OCI-LY1 (cell line): ENCODE measurements at regions not wholly inside any gene's neighbourhood (a gene's known extent, or its start where the extent isn't known, plus 50 kb on each side); places are given as distances from the start of the nearest gene placed in this dataset.

Experiments used
- H2AFZ ChIP-seq: fragments of 200-600 bp; sonication (generic), shearing (Covaris generic); 2 replicates; pipeline ENCODE4 v1.6.0; 2014; ENCODE audit warnings: antibody characterized with exemption, mild to moderate bottlenecking, low read length
- H3F3A ChIP-seq: fragments of 200-600 bp; sonication (generic), shearing (Covaris generic); 2 replicates; pipeline ENCODE4 v1.6.0; 2014; ENCODE audit warnings: mild to moderate bottlenecking, antibody characterized with exemption, low read length, moderate library complexity; ENCODE audit not compliant: insufficient read depth
- H3K27ac ChIP-seq: fragments of 200-600 bp; sonication (generic); 2 replicates; pipeline ENCODE4 v1.5.1; 2014; ENCODE audit warnings: low read length, mixed run types, mild to moderate bottlenecking, low read depth; ENCODE audit not compliant: poor library complexity, severe bottlenecking
- H3K27me3 ChIP-seq: fragments of 200-600 bp; sonication (generic); 2 replicates; pipeline ENCODE4 v1.6.0; 2014; ENCODE audit warnings: antibody characterized with exemption, mild to moderate bottlenecking, low read length, moderate library complexity; ENCODE audit not compliant: insufficient read depth
- H3K36me3 ChIP-seq: fragments of 200-600 bp; sonication (generic); 2 replicates; pipeline ENCODE4 v1.6.1; 2014; ENCODE audit warnings: mild to moderate bottlenecking, antibody characterized with exemption, low read length, moderate library complexity, mixed read lengths; ENCODE audit not compliant: insufficient read depth
- H3K4me1 ChIP-seq: fragments of 200-600 bp; sonication (generic); 2 replicates; pipeline ENCODE4 v1.5.1; 2014; ENCODE audit warnings: mild to moderate bottlenecking, low read length, moderate library complexity; ENCODE audit not compliant: insufficient read depth, severe bottlenecking
- H3K4me2 ChIP-seq: fragments of 200-600 bp; sonication (generic), shearing (Covaris generic); 2 replicates; pipeline ENCODE4 v1.6.1; 2014; ENCODE audit warnings: low read length
- H3K4me3 ChIP-seq: fragments of 200-600 bp; sonication (generic); 2 replicates; pipeline ENCODE4 v1.5.1; 2014; ENCODE audit warnings: low read length, low read depth, mild to moderate bottlenecking, mixed read lengths; ENCODE audit not compliant: poor library complexity, severe bottlenecking
- H3K79me2 ChIP-seq: fragments of 200-600 bp; shearing (Covaris generic); 2 replicates; pipeline ENCODE4 v1.6.1; 2016; ENCODE audit warnings: mixed run types, low read length, mixed read lengths; ENCODE audit not compliant: insufficient read depth
- H3K9ac ChIP-seq: fragments of 200-600 bp; sonication (generic), shearing (Covaris generic); 2 replicates; pipeline ENCODE4 v1.6.1; 2014; ENCODE audit warnings: mild to moderate bottlenecking, low read length, mixed read lengths
- H3K9me2 ChIP-seq: fragments of 200-600 bp; sonication (generic), shearing (Covaris generic); 2 replicates; pipeline ENCODE4 v1.6.1; 2014; ENCODE audit warnings: low read depth, mild to moderate bottlenecking, low read length, mixed read lengths
- H3K9me3 ChIP-seq: fragments of 200-600 bp; shearing (Covaris generic); 2 replicates; pipeline ENCODE4 v1.6.1; 2014; ENCODE audit warnings: low read length, mixed read lengths
- H4K20me1 ChIP-seq: fragments of 200-600 bp; sonication (generic), shearing (Covaris generic); 2 replicates; pipeline ENCODE4 v1.6.0; 2016; ENCODE audit warnings: mild to moderate bottlenecking, low read length; ENCODE audit not compliant: insufficient read depth
- CTCF ChIP-seq: fragments of 200-600 bp; sonication (generic), shearing (Covaris generic); IDR thresholded peaks from 2 replicates; pipeline ENCODE4 v1.5.1; 2017; ENCODE audit warnings: mild to moderate bottlenecking, antibody characterized with exemption, low read length, moderate library complexity, mixed read lengths
- EZH2 ChIP-seq: fragments of 200-600 bp; sonication (generic), shearing (Covaris generic); IDR thresholded peaks from 2 replicates; pipeline ENCODE4 v1.8.0; 2017; ENCODE audit warnings: borderline replicate concordance, mixed run types, mild to moderate bottlenecking, antibody characterized with exemption, low read length, moderate library complexity, mixed read lengths

- TF ChIP-seq EZH2: no peak
- TF ChIP-seq CTCF: no peak
- no peak overlapping the region for H3K4me2 ChIP-seq
These were observed 244.2 kb upstream of the PIK3R1 start for GRCh38 chr5:67971223-67971830.

GRCh38 chr5:67969631-67970030, 245.9 kb upstream of the PIK3R1 start:
- no peaks in the 10 kb centered on the region for H3K9me2 ChIP-seq
- no peak for TF ChIP-seq EZH2
- no peak for TF ChIP-seq CTCF
- H3K27me3 ChIP-seq: no peaks in the 10 kb centered on the region
- H3K36me3 ChIP-seq: no peaks in the 10 kb centered on the region
- no peaks in the 10 kb centered on the region for H3K9me3 ChIP-seq
- no peak overlapping the region for H3K27ac ChIP-seq
- no peaks in the 10 kb centered on the region for H3K4me1 ChIP-seq
- H3F3A ChIP-seq: no peaks in the 10 kb centered on the region
- no peaks in the 10 kb centered on the region for H4K20me1 ChIP-seq
- H3K79me2 ChIP-seq: no peaks in the 10 kb centered on the region
- H2AFZ ChIP-seq: no peak overlapping the region
- H3K4me3 ChIP-seq: no peak overlapping the region
- no peak overlapping the region for H3K9ac ChIP-seq
- no peak overlapping the region for H3K4me2 ChIP-seq

More at GRCh38 chr5:67971223-67971830, 244.2 kb upstream of the PIK3R1 start:
- H3K4me1 ChIP-seq: no peaks in the 10 kb centered on the region
- H3K9ac ChIP-seq: no peak overlapping the region
- no peaks in the 10 kb centered on the region for H3K27me3 ChIP-seq
- H3K36me3 ChIP-seq: no peaks in the 10 kb centered on the region
- no peaks in the 10 kb centered on the region for H3K9me3 ChIP-seq
- no peak overlapping the region for H3K4me3 ChIP-seq
- H3F3A ChIP-seq: no peaks in the 10 kb centered on the region
- no peaks in the 10 kb centered on the region for H4K20me1 ChIP-seq
- H3K9me2 ChIP-seq: no peaks in the 10 kb centered on the region
- H3K27ac ChIP-seq: no peak overlapping the region
- no peak overlapping the region for H2AFZ ChIP-seq
- H3K79me2 ChIP-seq: no peaks in the 10 kb centered on the region

- Histone ChIP-seq H3K79me2 (no peaks in the 10 kb centered on the region), H3K4me3 (no peak overlapping the region), H3F3A (no peaks in the 10 kb centered on the region), H3K36me3 (no peaks in the 10 kb centered on the region), H2AFZ (no peak overlapping the region), H3K27ac (no peak overlapping the region), H3K9me2 (no peaks in the 10 kb centered on the region), H3K27me3 (no peaks in the 10 kb centered on the region), H3K9me3 (no peaks in the 10 kb centered on the region), H3K4me1 (no peaks in the 10 kb centered on the region), H3K9ac (no peak overlapping the region), H3K4me2 (no peak overlapping the region), H4K20me1 (no peaks in the 10 kb centered on the region)
- TF ChIP-seq EZH2: no peak
- no peak for TF ChIP-seq CTCF
These were observed 246.4 kb upstream of the PIK3R1 start for GRCh38 chr5:67969176-67969575.
